ENCODE measurements at regions not wholly inside any gene's neighbourhood (a gene's known extent, or its start where the extent isn't known, plus 50 kb on each side); places are given as distances from the start of the nearest gene placed in this dataset.

DNA sequence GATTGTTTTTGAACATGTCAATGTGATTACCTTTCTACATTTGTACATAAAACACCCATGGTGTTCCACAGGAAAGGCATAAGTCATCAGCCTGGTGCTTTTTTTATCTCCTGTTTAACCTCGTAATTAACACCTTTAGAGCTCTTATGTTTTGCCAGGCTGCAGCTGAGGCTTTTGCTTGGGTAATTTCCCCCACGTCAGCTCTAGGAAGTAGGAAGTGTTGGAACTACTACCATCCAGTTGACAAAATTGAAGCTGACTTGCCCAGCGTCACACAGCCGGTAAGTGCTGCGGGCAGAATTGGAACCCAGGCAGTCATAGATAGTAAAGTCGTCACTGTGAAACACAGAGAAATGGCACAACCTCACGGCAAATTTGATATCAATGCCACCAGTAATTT, 86.6 kb upstream of the BMP2 start:
- Mint-ChIP-seq H3K27me3 (ENCODE audit: low read depth) (no peaks in the 10 kb centered on the region), H3K36me3 (ENCODE audit: insufficient read depth in 1 of 3, low read depth in 3 of 3) (no peaks in the 10 kb centered on the region), H3K9me3 (no peaks in the 10 kb centered on the region), H3K4me3 (no peak overlapping the region), H3K27ac (no peak overlapping the region), H3K4me1 (peaks cover 0 to 3% of the 10 kb centered on the region in 2 experiments; a peak in 1 of 4 replicates)
- Histone ChIP-seq H3K4ac (ENCODE audit: low read depth, low read length) (no peak overlapping the region), H3K56ac (ENCODE audit: insufficient read length, low read depth, low read length) (no peak overlapping the region), H2BK20ac (ENCODE audit: low read depth, low read length, poor library complexity, severe bottlenecking) (no peak overlapping the region), H2BK12ac (ENCODE audit: insufficient read length, low read depth, low read length) (no peak overlapping the region), H3K27ac (ENCODE audit: insufficient read length, low read depth, low read length) (no peak overlapping the region), H3K27me3 (ENCODE audit: insufficient read depth, low read length) (no peaks in the 10 kb centered on the region), H2AFZ (ENCODE audit: low read length) (no peak overlapping the region), H3K23me2 (ENCODE audit: insufficient read length, low read depth, low read length, poor library complexity, severe bottlenecking) (no peaks in the 10 kb centered on the region), H3K23ac (ENCODE audit: insufficient read length, low read depth, low read length) (no peak overlapping the region), H3T11ph (ENCODE audit: low read length) (no peak overlapping the region), H4K91ac (ENCODE audit: insufficient read length, low read depth, low read length) (no peak overlapping the region), H4K5ac (ENCODE audit: insufficient read length, low read depth, low read length) (no peak overlapping the region), H3K79me1 (ENCODE audit: insufficient read depth, low read depth, low read length, poor library complexity, severe bottlenecking) (no peaks in the 10 kb centered on the region), H3K18ac (ENCODE audit: insufficient read length, low read depth, low read length) (no peak overlapping the region), H2AK5ac (ENCODE audit: insufficient read length, low read length) (no peak overlapping the region), H2BK120ac (ENCODE audit: low read depth, low read length, poor library complexity, severe bottlenecking) (no peak overlapping the region), H3K14ac (ENCODE audit: insufficient read depth, low read length) (no peak overlapping the region), H4K20me1 (ENCODE audit: control insufficient read depth, insufficient read depth, insufficient read length) (no peaks in the 10 kb centered on the region), H3K9ac (ENCODE audit: extremely low read depth, insufficient read length, low read length) (no peak overlapping the region), H2BK5ac (ENCODE audit: insufficient read length, low read length) (no peak overlapping the region), H3K4me2 (ENCODE audit: insufficient read depth, insufficient read length, low read length) (no peak overlapping the region), H4K8ac (replicated peaks; ENCODE audit: insufficient read length, low read depth, low read length) (no peak overlapping the region), H3K9me3 (ENCODE audit: control insufficient read depth, low read depth, low read length) (no peaks in the 10 kb centered on the region), H3K79me2 (ENCODE audit: insufficient read depth, low read length) (no peaks in the 10 kb centered on the region), H3K4me1 (ENCODE audit: insufficient read depth, low read length) (no peaks in the 10 kb centered on the region), H2BK15ac (ENCODE audit: low read depth, low read length) (no peak overlapping the region)
- DNase-seq: no peak
- WGBS (ENCODE audit: extremely low coverage, insufficient read length, low lambda C conversion rate): no CpG with 5 or more reads among the region's 7 CpGs
- TF ChIP-seq, protein P1, sequence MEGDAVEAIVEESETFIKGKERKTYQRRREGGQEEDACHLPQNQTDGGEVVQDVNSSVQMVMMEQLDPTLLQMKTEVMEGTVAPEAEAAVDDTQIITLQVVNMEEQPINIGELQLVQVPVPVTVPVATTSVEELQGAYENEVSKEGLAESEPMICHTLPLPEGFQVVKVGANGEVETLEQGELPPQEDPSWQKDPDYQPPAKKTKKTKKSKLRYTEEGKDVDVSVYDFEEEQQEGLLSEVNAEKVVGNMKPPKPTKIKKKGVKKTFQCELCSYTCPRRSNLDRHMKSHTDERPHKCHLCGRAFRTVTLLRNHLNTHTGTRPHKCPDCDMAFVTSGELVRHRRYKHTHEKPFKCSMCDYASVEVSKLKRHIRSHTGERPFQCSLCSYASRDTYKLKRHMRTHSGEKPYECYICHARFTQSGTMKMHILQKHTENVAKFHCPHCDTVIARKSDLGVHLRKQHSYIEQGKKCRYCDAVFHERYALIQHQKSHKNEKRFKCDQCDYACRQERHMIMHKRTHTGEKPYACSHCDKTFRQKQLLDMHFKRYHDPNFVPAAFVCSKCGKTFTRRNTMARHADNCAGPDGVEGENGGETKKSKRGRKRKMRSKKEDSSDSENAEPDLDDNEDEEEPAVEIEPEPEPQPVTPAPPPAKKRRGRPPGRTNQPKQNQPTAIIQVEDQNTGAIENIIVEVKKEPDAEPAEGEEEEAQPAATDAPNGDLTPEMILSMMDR (conservative IDR thresholded peaks at IDR 0.05): no peak

Data from H9 (cell line).